Right atrium auricular region (tissue), 2 donors: ENCODE measurements at regions not wholly inside any gene's neighbourhood (a gene's known extent, or its start where the extent isn't known, plus 50 kb on each side); places are given as distances from the start of the nearest gene placed in this dataset.

Experiments used
- DNase-seq: peaks from one replicate; pipeline ENCODE4 v3.0.0-alpha.2; 2019; ENCODE audit warnings: low spot score
- H3K27ac ChIP-seq, 2 donors: fragments of 200-600 bp; sonication (generic); 1 replicate in 1 of 2; 2 replicates in 1 of 2; pipeline ENCODE4 v1.5.1; 2016 to 2019
- H3K27me3 ChIP-seq, 2 donors: fragments of 200-600 bp; sonication (generic); one replicate each; pipeline versions ENCODE4 v1.5.1 to v1.6.0; 2017 to 2019
- H3K36me3 ChIP-seq: fragments of 200-600 bp; sonication (generic); one replicate; pipeline ENCODE4 v1.5.1; 2016
- H3K4me1 ChIP-seq, 2 donors: fragments of 200-600 bp; sonication (generic); one replicate each; pipeline versions ENCODE4 v1.5.1 to v1.6.0; 2017 to 2019
- H3K4me3 ChIP-seq, 2 donors: fragments of 200-600 bp; sonication (generic); 1 replicate in 1 of 2; 2 replicates in 1 of 2; pipeline ENCODE4 v1.5.1; 2017 to 2019; ENCODE audit warnings: mild to moderate bottlenecking in 1 of 2, moderate library complexity in 1 of 2
- H3K9me3 ChIP-seq, 2 donors: fragments of 200-600 bp; sonication (generic); one replicate each; pipeline ENCODE4 v1.5.1; 2019
- TF ChIP-seq, protein P1 (sequence below), 2 donors: fragments of 200-600 bp; sonication (generic); IDR thresholded peaks; one replicate each; pipeline ENCODE4 v1.5.1; 2019; ENCODE audit warnings: antibody characterized with exemption in 2 of 2

DNA sequence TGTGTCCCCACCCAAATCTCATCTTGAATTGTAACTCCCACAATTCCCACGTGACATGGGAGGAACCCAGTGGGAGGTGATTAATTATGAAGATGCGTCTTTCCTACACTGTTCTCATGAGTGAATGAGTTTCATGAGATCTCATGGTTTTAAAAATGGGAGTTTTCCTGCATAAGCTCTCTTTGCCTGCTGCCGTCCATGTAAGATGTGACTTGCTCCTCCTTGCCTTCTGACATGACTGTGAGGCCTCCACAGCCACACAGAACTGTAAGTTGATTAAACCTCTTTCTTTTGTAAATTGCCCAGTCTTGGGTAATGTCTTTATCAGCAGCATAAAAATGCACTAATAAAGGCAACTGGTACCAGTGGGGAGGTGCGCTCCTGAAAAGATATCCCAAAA lies 67.7 kb upstream of the DRGX start:
- TF ChIP-seq, protein P1, sequence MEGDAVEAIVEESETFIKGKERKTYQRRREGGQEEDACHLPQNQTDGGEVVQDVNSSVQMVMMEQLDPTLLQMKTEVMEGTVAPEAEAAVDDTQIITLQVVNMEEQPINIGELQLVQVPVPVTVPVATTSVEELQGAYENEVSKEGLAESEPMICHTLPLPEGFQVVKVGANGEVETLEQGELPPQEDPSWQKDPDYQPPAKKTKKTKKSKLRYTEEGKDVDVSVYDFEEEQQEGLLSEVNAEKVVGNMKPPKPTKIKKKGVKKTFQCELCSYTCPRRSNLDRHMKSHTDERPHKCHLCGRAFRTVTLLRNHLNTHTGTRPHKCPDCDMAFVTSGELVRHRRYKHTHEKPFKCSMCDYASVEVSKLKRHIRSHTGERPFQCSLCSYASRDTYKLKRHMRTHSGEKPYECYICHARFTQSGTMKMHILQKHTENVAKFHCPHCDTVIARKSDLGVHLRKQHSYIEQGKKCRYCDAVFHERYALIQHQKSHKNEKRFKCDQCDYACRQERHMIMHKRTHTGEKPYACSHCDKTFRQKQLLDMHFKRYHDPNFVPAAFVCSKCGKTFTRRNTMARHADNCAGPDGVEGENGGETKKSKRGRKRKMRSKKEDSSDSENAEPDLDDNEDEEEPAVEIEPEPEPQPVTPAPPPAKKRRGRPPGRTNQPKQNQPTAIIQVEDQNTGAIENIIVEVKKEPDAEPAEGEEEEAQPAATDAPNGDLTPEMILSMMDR (IDR thresholded peaks at IDR 0.05), result no peak
- DNase-seq, result no peak
- H3K4me3 ChIP-seq, result no peak overlapping the region
- no peaks in the 10 kb centered on the region for H3K27me3 ChIP-seq
- peaks cover 39% of the 10 kb centered on the region for H3K36me3 ChIP-seq
- no peaks in the 10 kb centered on the region for H3K9me3 ChIP-seq
- H3K4me1 ChIP-seq, result no peaks in the 10 kb centered on the region
- no peak overlapping the region for H3K27ac ChIP-seq

DNA sequence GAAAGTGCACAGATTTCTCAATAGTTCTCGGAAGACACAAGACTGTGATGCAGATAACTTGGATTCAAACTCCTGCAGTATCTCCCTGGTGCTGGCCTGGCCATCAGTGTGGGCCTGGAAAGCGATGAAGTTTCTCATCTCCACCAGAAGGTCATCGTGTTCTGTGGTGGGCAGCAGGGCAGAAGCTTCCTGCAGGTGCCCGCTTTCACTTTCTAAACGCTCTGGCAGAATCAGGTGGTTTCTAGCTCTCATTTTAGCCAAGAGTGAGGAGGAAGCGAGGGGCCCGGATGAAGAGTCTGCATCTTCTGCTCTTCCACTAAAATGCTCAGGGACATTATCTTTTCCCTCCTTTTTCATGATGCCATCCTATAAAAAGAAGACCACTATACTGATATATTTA lies 63.0 kb upstream of the DRGX start:
- H3K36me3 ChIP-seq, result peaks cover 54% of the 10 kb centered on the region

DNA sequence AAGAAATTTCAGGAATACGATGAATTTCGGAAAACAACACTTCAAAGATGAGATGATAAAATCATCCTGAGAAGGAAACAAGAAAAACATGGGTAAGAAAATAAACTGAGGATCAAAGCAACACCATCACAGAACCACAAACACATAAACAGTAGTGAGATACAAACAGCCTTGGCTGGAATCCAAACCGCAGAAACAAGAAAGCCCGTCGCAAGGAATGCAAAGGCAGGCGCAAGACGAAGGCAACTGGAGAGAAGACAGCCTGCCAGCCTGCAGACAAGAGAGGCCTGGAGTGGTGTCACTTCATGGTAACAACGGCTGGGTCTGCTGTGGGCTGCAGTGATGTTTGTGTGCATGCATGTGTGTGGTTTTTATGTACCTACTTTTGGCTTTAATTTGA lies 61.8 kb upstream of the DRGX start:
- no peak overlapping the region for H3K4me3 ChIP-seq
- no peaks in the 10 kb centered on the region for H3K27me3 ChIP-seq
- no peaks in the 10 kb centered on the region for H3K4me1 ChIP-seq
- peaks cover 56% of the 10 kb centered on the region for H3K36me3 ChIP-seq
- TF ChIP-seq, protein P1 (IDR thresholded peaks at IDR 0.05), result no peak
- peaks cover 15 to 27% of the 10 kb centered on the region in 2 donors for H3K9me3 ChIP-seq
- H3K27ac ChIP-seq, result no peak overlapping the region
- no peak for DNase-seq

More for the DNA sequence above, 63.0 kb upstream of the DRGX start:
- no peak overlapping the region for H3K4me3 ChIP-seq
- no peaks in the 10 kb centered on the region for H3K4me1 ChIP-seq
- H3K27me3 ChIP-seq, result no peaks in the 10 kb centered on the region
- no peak for DNase-seq
- TF ChIP-seq, protein P1 (IDR thresholded peaks at IDR 0.05), result no peak
- peaks cover 4 to 16% of the 10 kb centered on the region in 2 donors for H3K9me3 ChIP-seq
- H3K27ac ChIP-seq, result no peak overlapping the region

DNA sequence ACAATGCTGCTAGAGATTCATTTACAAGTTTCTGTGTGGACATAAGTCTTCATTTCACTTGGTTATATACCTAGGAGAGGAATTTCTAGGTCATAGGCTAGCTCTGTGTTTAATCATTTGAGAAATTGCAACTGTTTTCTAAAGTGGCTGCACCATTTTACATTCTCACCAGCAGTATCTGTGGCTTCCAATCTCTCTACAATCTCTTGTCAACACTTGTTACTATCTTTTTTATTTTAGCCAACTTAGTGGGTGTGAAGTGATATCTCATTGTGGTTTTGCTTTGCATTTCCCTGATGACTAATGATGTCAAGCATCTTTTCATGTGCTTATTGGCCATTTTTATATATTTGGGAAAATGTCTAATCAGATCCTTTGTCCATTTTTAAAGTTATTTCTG lies 53.0 kb upstream of the DRGX start:
- TF ChIP-seq, protein P1 (IDR thresholded peaks at IDR 0.05), result no peak
- Histone ChIP-seq H3K27ac (no peak overlapping the region), H3K36me3 (peaks cover 2% of the 10 kb centered on the region), H3K4me1 (no peaks in the 10 kb centered on the region), H3K27me3 (no peaks in the 10 kb centered on the region), H3K4me3 (no peak overlapping the region), H3K9me3 (peaks cover 11 to 32% of the 10 kb centered on the region in 2 donors)
- no peak for DNase-seq

DNA sequence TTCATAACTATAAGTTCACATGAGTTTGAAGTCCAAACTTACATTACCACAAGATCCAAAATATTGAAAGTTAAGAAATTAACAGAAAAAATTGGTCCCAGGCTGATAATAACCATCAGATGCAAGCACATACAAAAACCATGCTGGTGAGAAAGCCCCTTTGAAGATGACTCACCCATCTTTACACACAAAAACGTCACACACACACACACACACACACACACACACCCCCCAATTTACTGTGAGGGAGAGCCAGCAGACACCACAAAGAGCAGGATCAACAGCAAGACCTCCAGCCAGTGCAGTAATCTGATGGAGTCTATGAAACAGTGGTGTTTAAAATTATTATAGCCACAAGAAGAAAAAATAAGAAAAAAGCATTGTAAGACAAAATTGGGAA lies 50.1 kb upstream of the DRGX start:
- Histone ChIP-seq H3K4me1 (no peaks in the 10 kb centered on the region), H3K27ac (no peak overlapping the region), H3K4me3 (no peak overlapping the region), H3K27me3 (no peaks in the 10 kb centered on the region), H3K36me3 (no peaks in the 10 kb centered on the region), H3K9me3 (peaks cover 0 to 10% of the 10 kb centered on the region in 2 donors)
- TF ChIP-seq, protein P1 (IDR thresholded peaks at IDR 0.05), result no peak
- DNase-seq, result no peak
